HFFc6 (cell line): ENCODE measurements at regions not wholly inside any gene's neighbourhood (a gene's known extent, or its start where the extent isn't known, plus 50 kb on each side); places are given as distances from the start of the nearest gene placed in this dataset.

Experiments
- DNase-seq: peaks from one replicate; pipeline ENCODE4 v3.0.0-alpha.2; 2018
- H3K27ac Mint-ChIP-seq: 2 replicates; pipeline ENCODE4 v1.8.0; 2020; ENCODE audit warnings: mild to moderate bottlenecking, mixed read lengths
- H3K27me3 Mint-ChIP-seq: 2 replicates; pipeline ENCODE4 v1.8.0; 2021; ENCODE audit warnings: mild to moderate bottlenecking, moderate library complexity, mixed read lengths; ENCODE audit not compliant: insufficient read depth
- H3K36me3 Mint-ChIP-seq: 2 replicates; pipeline ENCODE4 v1.8.0; 2021; ENCODE audit warnings: low read depth, mixed read lengths
- H3K4me1 Mint-ChIP-seq: 2 replicates; pipeline ENCODE4 v1.8.0; 2020; ENCODE audit warnings: low read depth, mixed read lengths
- H3K4me3 Mint-ChIP-seq: 2 replicates; pipeline ENCODE4 v1.8.0; 2020; ENCODE audit warnings: mild to moderate bottlenecking, moderate library complexity, mixed read lengths
- H3K9me3 Mint-ChIP-seq: 2 replicates; pipeline ENCODE4 v1.8.0; 2020; ENCODE audit warnings: mild to moderate bottlenecking, mixed read lengths
- TF ChIP-seq, protein P1 (sequence below): fragments of 200-600 bp; sonication (generic); IDR thresholded peaks from 2 replicates; pipeline ENCODE4 v1.5.0; 2021; ENCODE audit warnings: antibody characterized with exemption, mild to moderate bottlenecking

DNA sequence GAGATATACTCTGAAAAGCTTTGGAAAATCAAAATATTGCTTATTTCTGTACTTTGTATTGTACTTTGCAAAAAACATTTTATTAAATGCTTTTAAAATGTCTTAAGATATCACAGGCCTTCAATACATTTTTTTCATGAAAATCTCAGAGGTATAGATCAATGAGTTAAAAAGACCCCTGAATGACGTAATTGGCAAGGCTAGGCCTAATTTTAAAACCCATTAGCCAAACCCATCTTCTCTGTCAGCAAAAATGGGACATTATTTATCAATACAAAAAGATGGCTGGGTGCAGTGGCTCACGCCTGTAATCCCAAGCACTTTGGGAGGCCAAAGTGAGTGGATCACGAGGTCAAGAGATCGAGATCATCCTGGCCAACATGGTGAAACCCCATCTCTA, 84.8 kb upstream of the PAK5 start:
- Mint-ChIP-seq H3K27ac (no peak overlapping the region), H3K27me3 (no peaks in the 10 kb centered on the region), H3K4me1 (no peaks in the 10 kb centered on the region), H3K4me3 (no peak overlapping the region), H3K36me3 (no peaks in the 10 kb centered on the region), H3K9me3 (no peaks in the 10 kb centered on the region)
- TF ChIP-seq, protein P1, sequence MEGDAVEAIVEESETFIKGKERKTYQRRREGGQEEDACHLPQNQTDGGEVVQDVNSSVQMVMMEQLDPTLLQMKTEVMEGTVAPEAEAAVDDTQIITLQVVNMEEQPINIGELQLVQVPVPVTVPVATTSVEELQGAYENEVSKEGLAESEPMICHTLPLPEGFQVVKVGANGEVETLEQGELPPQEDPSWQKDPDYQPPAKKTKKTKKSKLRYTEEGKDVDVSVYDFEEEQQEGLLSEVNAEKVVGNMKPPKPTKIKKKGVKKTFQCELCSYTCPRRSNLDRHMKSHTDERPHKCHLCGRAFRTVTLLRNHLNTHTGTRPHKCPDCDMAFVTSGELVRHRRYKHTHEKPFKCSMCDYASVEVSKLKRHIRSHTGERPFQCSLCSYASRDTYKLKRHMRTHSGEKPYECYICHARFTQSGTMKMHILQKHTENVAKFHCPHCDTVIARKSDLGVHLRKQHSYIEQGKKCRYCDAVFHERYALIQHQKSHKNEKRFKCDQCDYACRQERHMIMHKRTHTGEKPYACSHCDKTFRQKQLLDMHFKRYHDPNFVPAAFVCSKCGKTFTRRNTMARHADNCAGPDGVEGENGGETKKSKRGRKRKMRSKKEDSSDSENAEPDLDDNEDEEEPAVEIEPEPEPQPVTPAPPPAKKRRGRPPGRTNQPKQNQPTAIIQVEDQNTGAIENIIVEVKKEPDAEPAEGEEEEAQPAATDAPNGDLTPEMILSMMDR, result no peak
- DNase-seq, result no peak

DNA sequence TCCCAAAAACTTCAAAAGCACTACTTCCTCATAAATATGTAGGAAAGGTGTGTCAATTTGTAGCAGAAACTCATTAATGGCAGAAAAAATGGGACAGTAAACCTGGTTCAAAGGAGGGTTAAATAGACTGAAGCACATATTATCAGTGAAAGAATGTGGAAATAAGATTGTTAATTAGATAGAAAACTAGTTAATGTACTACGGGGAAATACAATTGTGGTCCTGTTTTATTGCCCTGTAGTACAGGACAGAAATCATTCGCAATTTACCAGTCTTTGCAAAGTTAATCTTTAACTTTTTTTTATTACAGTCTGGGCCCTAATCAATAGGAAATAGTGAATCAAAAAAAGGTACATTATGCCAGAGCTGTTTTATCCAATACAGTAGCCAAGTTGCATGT, 82.0 kb upstream of the PAK5 start:
- Mint-ChIP-seq H3K36me3 (no peaks in the 10 kb centered on the region), H3K4me1 (no peaks in the 10 kb centered on the region), H3K27me3 (no peaks in the 10 kb centered on the region), H3K4me3 (no peak overlapping the region), H3K9me3 (no peaks in the 10 kb centered on the region), H3K27ac (no peak overlapping the region)
- DNase-seq, result no peak
- TF ChIP-seq, protein P1, result no peak

GRCh38 chr20:9919271-9920014, 80.6 kb upstream of the PAK5 start:
- no peak for DNase-seq
- Mint-ChIP-seq H3K4me1 (no peaks in the 10 kb centered on the region), H3K36me3 (no peaks in the 10 kb centered on the region), H3K4me3 (no peak overlapping the region), H3K27ac (no peak overlapping the region), H3K27me3 (no peaks in the 10 kb centered on the region), H3K9me3 (no peaks in the 10 kb centered on the region)
- TF ChIP-seq, protein P1, result no peak

DNA sequence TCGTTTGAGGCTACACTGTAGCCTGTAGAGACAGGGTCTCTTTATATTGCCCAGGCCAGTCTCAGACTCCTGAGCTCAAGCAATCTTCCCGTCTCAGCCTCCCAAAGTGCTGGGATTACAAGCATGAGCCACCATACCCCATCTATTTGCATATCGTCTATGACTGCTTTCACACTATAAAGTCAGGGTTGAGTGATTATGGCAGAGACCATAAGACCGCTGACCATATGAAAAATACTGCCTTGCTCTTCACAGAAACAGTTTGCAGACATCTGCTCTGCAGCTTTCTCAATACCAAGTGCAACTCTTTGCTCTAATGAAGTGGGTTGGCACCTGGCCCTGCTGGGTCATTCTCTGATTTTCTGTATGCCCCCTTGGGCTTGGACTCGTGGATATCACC, 79.5 kb upstream of the PAK5 start:
- no peak overlapping the region for H3K27ac Mint-ChIP-seq
- H3K4me3 Mint-ChIP-seq, result no peak overlapping the region
- H3K4me1 Mint-ChIP-seq, result no peaks in the 10 kb centered on the region
- TF ChIP-seq, protein P1, result no peak
- no peaks in the 10 kb centered on the region for H3K36me3 Mint-ChIP-seq
- H3K27me3 Mint-ChIP-seq, result no peaks in the 10 kb centered on the region
- no peak for DNase-seq
- H3K9me3 Mint-ChIP-seq, result no peaks in the 10 kb centered on the region

DNA sequence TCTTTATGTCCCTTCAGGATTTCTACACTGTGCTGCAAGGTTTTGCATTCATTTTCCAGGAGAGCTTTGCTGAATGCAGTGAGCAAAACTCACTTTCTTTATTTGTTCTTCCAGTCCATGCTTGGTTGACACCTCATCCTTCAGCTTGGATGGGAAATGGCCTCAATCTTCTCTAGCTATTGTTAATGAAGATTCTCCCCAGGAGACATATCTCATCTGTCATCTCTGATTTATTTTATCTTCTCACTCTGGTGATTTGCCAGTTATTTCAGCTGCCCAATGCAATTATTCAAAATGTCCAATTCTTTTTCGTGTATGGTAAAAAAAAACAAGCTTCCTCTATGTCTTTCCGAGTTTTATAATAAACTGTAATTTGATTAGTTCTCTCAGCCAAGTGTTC, 77.9 kb upstream of the PAK5 start:
- DNase-seq, result no peak
- Mint-ChIP-seq H3K27ac (no peak overlapping the region), H3K27me3 (no peaks in the 10 kb centered on the region; the same call in 1 of the 2 replicates), H3K4me3 (no peak overlapping the region), H3K36me3 (no peaks in the 10 kb centered on the region), H3K9me3 (no peaks in the 10 kb centered on the region), H3K4me1 (no peaks in the 10 kb centered on the region)
- TF ChIP-seq, protein P1, result no peak
